ENCODE measurements at regions not wholly inside any gene's neighbourhood (a gene's known extent, or its start where the extent isn't known, plus 50 kb on each side); places are given as distances from the start of the nearest gene placed in this dataset.

DNA sequence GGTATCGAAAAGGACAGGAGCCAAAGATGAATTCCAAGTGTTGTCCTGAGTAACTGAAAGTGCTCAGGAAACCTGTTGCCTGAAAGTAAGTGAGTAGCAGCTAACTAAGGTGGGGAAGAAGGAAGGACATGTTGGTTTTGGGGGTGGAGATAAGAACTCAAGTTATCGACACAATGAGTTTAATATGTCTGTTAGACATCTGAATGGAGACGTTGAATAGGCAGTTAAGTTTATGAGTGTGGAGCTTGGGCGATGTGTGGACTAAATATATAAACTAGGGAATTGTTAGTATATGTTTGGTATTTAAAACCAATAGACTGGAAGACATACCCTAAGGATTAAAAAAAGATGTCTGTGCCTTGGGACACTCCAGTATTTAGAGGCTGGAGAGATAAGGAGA, 82.7 kb upstream of the ASIC2 start:
- 80 to 81% methylated on average over 4 of the region's 4 CpGs for WGBS, 2 donors
- DNase-seq = no peak
- Histone ChIP-seq H3K27ac (no peak overlapping the region), H3K36me3 (no peaks in the 10 kb centered on the region), H3K27me3 (no peaks in the 10 kb centered on the region), H3K4me1 (peaks cover 0 to 3% of the 10 kb centered on the region in 2 donors), H3K9me3 (no peaks in the 10 kb centered on the region), H3K4me3 (replicated peaks in 1 of 3) (no peak overlapping the region)
- intact Hi-C loops (cut with DNase I) = no loop called here
- TF ChIP-seq POLR2A (IDR thresholded peaks at IDR 0.05) = no peak
- TF ChIP-seq, protein P1, sequence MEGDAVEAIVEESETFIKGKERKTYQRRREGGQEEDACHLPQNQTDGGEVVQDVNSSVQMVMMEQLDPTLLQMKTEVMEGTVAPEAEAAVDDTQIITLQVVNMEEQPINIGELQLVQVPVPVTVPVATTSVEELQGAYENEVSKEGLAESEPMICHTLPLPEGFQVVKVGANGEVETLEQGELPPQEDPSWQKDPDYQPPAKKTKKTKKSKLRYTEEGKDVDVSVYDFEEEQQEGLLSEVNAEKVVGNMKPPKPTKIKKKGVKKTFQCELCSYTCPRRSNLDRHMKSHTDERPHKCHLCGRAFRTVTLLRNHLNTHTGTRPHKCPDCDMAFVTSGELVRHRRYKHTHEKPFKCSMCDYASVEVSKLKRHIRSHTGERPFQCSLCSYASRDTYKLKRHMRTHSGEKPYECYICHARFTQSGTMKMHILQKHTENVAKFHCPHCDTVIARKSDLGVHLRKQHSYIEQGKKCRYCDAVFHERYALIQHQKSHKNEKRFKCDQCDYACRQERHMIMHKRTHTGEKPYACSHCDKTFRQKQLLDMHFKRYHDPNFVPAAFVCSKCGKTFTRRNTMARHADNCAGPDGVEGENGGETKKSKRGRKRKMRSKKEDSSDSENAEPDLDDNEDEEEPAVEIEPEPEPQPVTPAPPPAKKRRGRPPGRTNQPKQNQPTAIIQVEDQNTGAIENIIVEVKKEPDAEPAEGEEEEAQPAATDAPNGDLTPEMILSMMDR (IDR thresholded peaks at IDR 0.05) = no peak

DNA sequence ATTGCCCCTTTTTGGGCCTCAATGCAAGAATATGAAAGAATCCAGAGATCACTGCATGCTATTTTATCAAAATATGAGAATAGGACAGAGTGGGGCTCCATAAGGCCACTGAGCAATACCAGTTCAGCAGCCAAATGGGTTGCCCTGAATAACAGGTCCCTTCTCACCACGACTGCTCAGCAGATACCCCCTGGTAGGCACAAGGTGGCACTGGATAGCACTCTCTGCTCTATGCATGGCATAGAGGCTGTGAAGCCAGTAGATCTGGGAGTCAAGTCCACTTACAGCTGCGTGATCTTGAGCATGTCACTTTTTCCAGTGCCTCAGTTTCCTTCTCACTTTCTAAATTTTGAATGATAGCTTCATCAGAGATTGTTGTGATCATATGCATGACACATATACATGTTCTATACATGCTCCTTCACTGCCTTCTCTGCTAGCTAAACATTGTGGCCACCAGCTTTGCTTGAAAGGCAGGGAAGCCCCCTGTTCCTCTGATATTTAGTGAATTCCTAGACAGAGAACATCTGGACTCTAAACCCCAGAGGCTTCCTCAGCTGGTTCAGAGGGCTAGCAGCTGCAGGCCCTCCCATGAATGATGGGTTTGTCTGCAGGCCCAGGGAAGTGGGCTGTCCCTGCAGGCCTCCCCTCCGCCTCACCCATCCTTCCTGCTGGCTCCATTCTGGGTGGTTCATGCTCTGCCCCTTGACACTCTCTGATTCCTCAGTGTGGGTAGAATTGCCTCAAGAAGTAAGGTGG, 84.9 kb upstream of the ASIC2 start:
- Histone ChIP-seq H3K4me3 (replicated peaks in 1 of 3) (no peak overlapping the region), H3K36me3 (no peaks in the 10 kb centered on the region), H3K4me1 (peaks cover 0 to 21% of the 10 kb centered on the region in 2 donors), H3K9me3 (no peaks in the 10 kb centered on the region), H3K27me3 (no peaks in the 10 kb centered on the region), H3K27ac (no peak overlapping the region)
- DNase-seq = no peak
- WGBS, 2 donors = 82 to 86% methylated on average over 3 of the region's 3 CpGs
- intact Hi-C loops (cut with DNase I) = no loop called here
- TF ChIP-seq, protein P1 (IDR thresholded peaks at IDR 0.05) = no peak
- no peak for TF ChIP-seq POLR2A (IDR thresholded peaks at IDR 0.05)

DNA sequence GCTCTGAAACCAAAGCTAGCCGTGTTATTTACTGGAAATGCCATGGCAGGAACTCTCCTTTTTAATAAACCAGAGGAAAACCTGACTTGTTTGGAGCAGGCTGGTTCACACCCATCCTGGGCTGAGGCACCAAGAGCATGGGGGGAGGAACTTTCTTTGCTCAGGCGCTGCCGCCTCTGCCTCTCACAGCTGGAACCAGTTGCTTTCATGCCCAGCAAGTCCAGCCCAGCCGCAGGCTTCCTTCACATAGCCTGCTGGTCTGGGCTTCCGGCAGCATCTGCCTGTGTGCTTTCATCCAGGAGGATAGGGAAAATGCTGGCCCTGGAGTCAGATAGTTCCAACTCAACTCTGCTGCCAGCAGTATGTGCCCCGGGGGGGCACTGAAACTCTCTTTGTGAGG, 88.1 kb upstream of the ASIC2 start:
- peaks cover 0 to 21% of the 10 kb centered on the region in 2 donors for H3K4me1 ChIP-seq
- no peaks in the 10 kb centered on the region for H3K9me3 ChIP-seq
- intact Hi-C loops (cut with DNase I) = no loop called here
- H3K4me3 ChIP-seq (replicated peaks in 1 of 3) = no peak overlapping the region
- WGBS, 2 donors = 44 to 55% methylated on average over 3 to 6 of the region's 6 CpGs
- DNase-seq = peak in 1 of 2 donors; percentile 4
- H3K27ac ChIP-seq = no peak overlapping the region
- H3K27me3 ChIP-seq = no peaks in the 10 kb centered on the region
- no peaks in the 10 kb centered on the region for H3K36me3 ChIP-seq
- TF ChIP-seq, protein P1 (IDR thresholded peaks at IDR 0.05) = no peak
- TF ChIP-seq POLR2A (IDR thresholded peaks at IDR 0.05) = no peak

DNA sequence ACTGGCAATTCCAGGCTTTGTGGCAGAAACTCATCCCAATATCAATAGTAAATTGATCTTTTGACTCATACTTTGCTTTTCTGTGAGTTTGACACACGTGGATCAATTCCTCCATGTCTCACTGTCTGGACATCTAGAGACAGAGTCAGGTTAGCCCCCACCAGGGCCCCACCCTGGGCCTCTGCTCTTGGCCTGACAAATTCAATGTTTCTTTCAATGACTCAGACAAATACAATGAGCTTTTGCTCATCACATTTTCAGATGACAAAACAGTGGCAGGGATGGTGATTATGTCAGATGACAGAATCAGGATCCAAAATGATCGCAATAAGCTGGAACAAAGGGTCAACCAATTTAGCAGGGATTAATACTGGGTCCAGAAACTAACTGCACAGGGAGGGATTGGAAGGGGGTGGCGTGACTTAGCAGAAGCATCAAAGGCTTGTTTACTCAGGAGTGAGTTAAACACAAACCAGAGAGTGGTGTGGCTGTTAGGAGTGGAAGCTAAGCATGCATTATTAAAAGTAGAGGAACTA, 90.5 kb upstream of the ASIC2 start:
- no peaks in the 10 kb centered on the region for H3K9me3 ChIP-seq
- no peak overlapping the region for H3K27ac ChIP-seq
- intact Hi-C loops (cut with DNase I) = no loop called here
- no peaks in the 10 kb centered on the region for H3K27me3 ChIP-seq
- no peak for TF ChIP-seq POLR2A (IDR thresholded peaks at IDR 0.05)
- TF ChIP-seq, protein P1 (IDR thresholded peaks at IDR 0.05) = no peak
- H3K36me3 ChIP-seq = no peaks in the 10 kb centered on the region
- DNase-seq = no peak
- H3K4me3 ChIP-seq (replicated peaks in 1 of 3) = no peak overlapping the region
- WGBS, 2 donors = 87% methylated on average over 3 of the region's 3 CpGs
- H3K4me1 ChIP-seq = peaks cover 0 to 21% of the 10 kb centered on the region in 2 donors

DNA sequence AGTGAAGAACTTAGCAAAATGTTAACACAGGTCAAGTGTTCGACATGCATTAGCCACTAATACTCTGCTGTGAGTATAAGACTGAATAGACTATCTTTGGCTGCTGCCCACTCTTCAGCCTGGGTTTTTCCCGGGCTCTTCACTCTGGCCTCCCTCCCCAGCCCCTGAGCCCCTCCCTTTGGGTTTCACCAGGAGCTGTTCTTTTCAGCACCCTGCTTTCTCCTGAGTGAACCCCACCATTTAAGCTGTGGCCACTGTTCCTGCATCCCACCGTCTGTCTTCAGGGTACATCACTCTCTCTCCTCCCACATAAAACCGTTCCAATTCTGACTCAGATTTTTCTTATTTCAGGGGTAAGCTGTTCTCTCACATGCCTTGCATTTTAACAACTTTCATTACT, 92.0 kb upstream of the ASIC2 start:
- Histone ChIP-seq H3K27me3 (no peaks in the 10 kb centered on the region), H3K9me3 (no peaks in the 10 kb centered on the region), H3K36me3 (no peaks in the 10 kb centered on the region), H3K4me1 (peaks cover 0 to 21% of the 10 kb centered on the region in 2 donors), H3K27ac (no peak overlapping the region), H3K4me3 (replicated peaks in 1 of 3) (no peak overlapping the region)
- intact Hi-C loops (cut with DNase I) = no loop called here
- WGBS, 2 donors = 30 to 38% methylated on average over 4 of the region's 4 CpGs
- no peak for TF ChIP-seq POLR2A (IDR thresholded peaks at IDR 0.05)
- TF ChIP-seq, protein P1 (IDR thresholded peaks at IDR 0.05) = no peak
- DNase-seq = no peak
